Ishikawa (cell line): ENCODE measurements at regions not wholly inside any gene's neighbourhood (a gene's known extent, or its start where the extent isn't known, plus 50 kb on each side); places are given as distances from the start of the nearest gene placed in this dataset.

Experiments
- CEBPB ChIP-seq: IDR thresholded peaks from 2 replicates; pipeline ENCODE4 v1.6.1; 2012
- EP300 ChIP-seq: IDR thresholded peaks from 2 replicates; pipeline ENCODE4 v1.6.1; 2012; ENCODE audit warnings: borderline replicate concordance
- RAD21 ChIP-seq: IDR thresholded peaks from 2 replicates; pipeline ENCODE4 v1.6.1; 2012; ENCODE audit warnings: low read depth
- TF ChIP-seq, protein P1 (sequence below): IDR thresholded peaks from 2 replicates; pipeline ENCODE4 v1.6.1; 2012

DNA sequence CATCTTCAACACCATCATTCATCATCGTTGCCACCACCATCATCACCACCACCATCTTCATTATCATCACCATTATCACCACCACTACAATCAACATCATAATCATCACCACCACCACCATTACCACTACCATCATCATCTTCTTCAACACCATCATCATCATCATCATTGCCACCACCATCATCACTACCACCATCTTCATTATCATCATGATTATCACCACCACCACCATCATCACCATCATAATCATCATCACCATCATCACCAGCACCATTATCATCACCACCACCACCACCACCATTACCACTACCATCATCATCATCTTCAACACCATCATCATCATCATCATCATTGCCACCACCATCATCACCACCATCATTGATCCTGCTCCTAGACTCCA, 112.7 kb downstream of the OAT start:
- TF ChIP-seq EP300 = no peak
- TF ChIP-seq CEBPB = no peak
- TF ChIP-seq, protein P1, sequence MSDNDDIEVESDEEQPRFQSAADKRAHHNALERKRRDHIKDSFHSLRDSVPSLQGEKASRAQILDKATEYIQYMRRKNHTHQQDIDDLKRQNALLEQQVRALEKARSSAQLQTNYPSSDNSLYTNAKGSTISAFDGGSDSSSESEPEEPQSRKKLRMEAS = no peak
- TF ChIP-seq RAD21 = no peak
